Daoy (cell line): ENCODE measurements at regions not wholly inside any gene's neighbourhood (a gene's known extent, or its start where the extent isn't known, plus 50 kb on each side); places are given as distances from the start of the nearest gene placed in this dataset.
A peak's percentile ranks its signal among the peaks of the same experiment; 100 is the strongest.

Experiments
- DNase-seq: peaks from one replicate; pipeline ENCODE4 v3.0.0-alpha.2; 2015; ENCODE audit warnings: low read depth

GRCh38 chrX:97666890-97667289 lies 783.2 kb downstream of the RPA4 start:
- DNase-seq: no peak

DNA sequence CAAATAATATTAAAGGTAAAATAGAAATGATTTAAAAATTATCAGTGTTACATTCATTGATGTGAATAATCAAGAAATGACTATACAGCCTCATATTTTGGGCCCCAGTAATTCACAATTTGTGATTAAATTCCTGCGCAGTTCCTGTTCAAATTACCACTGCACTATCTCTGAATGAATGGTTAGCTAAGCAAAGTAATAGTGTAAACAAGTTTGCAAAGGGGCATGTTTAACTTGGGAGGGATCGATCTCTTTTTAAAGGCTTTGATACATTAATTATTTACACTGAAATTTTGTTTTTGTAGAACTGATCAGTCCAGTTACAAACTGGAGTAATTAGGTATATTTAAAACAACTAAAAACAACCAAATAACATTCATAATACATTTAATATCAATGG lies 784.4 kb downstream of the RPA4 start:
- no peak for DNase-seq

- no peak for DNase-seq
These were observed 788.4 kb downstream of the RPA4 start for GRCh38 chrX:97672138-97672537.

DNA sequence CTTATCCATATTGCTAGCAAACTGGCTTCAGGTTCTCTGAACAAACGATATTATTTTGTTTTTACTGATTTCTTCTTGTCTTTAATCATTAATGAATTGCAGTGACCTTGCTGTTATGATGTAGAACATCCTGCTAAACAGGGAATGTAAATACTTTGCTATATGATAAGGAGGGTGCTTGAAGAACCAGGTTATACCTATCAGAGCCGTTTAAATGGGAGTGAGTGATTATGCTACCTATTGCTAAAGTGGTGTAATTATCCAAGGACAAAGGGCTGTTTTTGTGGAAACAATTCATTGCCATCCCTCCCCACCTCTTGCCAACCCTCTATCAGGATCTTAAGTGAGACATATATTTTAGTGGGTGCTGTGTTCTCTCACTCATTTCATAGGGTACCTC lies 788.9 kb downstream of the RPA4 start:
- DNase-seq: no peak

- DNase-seq: no peak
These were observed 789.4 kb downstream of the RPA4 start for GRCh38 chrX:97673135-97673534.

DNA sequence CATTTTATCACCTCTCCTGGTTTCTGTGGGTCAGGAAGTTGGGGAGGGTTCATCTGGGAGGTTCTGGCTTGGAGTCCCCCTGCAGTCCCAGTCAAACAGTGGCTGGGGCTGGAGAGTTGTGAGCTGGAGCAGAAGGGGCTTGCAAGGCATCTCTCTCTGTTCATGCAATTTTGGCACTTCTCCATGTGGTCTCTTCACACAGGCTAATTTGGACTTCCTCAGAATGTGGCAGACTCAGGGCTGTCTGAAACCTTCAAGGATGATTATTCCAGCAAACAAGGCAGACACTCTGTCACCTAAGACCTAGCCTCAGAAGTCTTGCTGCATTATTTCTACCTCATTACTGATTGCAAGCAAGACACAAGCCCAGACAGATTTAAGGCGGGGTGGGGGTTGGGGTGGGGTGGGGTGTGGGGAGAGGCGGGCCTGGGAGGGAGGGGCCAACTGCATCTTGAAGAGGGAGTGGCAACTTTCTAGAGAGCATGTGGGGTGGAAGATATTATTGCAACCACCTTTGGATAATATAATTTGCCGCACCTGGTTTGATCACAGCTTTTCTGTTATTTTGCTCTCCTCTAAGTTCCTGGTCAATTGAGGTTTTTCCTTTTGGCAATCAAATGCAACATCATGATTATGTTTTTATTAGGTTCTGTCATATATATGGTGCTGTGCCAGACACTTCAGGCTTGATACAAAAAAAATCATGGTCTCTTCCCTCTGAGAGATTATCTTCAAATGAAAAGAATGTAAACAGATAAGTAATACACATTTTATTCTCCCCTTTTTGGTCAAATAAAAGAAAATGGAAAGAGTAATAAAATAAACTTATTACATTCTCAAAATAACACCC lies 799.5 kb downstream of the RPA4 start:
- no peak for DNase-seq

- peak; percentile 6 for DNase-seq
These were observed 802.0 kb downstream of the RPA4 start for GRCh38 chrX:97685753-97686152.

- DNase-seq: no peak
These were observed 808.3 kb downstream of the RPA4 start for GRCh38 chrX:97691901-97692455.

GRCh38 chrX:97692575-97692974 lies 808.9 kb downstream of the RPA4 start:
- no peak for DNase-seq

- no peak for DNase-seq
These were observed 816.8 kb downstream of the RPA4 start for GRCh38 chrX:97700547-97700946.

GRCh38 chrX:97704474-97704873 lies 820.8 kb downstream of the RPA4 start:
- no peak for DNase-seq

DNA sequence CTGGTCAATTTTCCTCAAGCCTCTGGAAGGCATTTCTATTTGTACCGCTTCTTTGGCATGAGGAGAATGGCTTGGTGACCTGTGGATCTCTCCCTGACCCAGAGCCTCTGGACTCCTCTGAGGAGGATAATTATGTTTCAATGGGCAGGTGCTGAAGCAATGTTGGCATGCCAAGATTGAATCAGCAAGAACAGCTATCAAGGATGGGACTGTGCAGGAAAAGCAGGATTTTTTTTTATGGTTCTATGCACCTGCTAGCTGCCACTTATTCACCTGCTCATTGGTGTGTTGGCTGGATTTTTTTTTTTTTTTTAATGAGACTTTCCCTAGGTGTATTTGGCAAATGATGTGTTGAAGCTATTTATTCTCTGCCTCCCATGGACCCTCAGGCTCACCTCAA lies 821.2 kb downstream of the RPA4 start:
- DNase-seq: no peak

DNA sequence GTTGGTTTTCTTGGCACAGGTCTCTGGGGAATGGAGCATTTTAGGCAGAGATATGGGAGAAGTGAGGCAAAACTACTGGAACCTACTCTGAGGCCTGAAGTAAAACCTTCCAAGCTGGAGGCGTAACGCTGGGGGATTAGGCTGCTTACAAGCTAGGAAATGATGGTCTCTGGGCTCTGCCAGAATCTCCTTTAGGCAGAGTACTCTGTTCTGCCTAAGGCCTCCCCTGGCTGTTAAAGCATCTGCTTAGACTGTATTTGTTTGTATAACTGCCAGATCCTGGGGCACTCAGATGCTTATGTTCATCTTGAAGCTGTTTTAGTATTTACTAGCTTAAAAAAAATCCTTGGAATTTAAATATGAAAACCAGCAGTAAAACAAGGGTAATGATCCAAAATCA lies 822.2 kb downstream of the RPA4 start:
- DNase-seq: no peak

DNA sequence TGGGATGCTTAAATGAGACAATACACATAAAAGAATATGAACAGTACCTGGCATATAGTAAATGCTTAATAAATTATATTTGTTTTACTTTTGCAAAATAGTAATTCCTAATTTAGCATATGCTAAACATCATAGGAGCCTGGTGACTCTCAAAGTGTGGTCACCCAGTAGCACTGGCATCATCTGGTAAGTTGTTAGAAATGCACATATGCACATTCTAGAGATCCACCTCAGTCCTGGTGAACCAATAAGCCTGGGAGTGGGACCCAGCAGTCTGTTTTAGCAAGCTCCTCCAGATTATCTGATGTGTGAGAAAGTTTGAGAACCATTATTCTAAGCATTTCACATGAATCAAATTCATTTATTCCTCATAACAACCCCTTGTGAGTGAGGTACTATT lies 830.4 kb downstream of the RPA4 start:
- DNase-seq: no peak

- no peak for DNase-seq
These were observed 844.5 kb downstream of the RPA4 start for GRCh38 chrX:97728215-97728614.

DNA sequence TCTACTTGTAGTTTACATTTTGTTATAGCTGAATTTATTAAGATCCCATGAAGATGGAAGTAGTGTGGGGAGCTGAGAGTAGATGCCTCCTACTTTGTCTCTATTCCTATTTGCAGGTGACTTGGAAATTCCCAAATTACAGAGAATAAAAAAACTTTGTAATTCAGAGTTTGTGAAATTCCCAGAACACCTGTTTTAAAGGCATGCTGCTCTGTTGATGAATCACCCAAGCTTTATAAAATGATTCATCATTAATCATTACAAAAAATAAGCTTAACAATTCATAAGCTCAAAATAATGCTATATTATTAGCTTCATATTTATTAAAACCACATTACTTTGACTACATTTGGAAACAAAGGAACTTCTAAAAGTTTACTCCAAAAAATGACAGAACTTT lies 856.3 kb downstream of the RPA4 start:
- no peak for DNase-seq

- DNase-seq: peak; percentile 1
These were observed 857.2 kb downstream of the RPA4 start for GRCh38 chrX:97740886-97741285.

- no peak for DNase-seq
These were observed 859.3 kb downstream of the RPA4 start for GRCh38 chrX:97743014-97743413.

DNA sequence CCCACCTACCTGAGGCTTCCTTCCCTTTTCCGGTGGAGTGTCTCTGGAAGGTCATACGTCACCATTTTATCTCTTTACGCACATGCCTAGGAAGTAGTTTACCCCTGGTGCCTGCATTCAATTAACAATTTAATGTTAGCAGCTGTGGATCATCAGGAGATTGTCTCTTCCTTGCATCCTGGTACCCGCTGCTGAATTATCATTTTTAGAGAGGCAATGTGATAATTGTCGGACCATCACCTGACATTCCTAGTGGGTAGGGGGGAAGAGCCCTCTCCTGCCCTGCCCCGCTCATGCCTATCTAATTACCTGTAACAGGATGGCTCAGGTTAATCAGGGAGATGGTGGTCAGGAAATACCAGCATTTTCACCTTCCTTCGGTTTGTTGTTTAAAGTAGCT lies 863.6 kb downstream of the RPA4 start:
- no peak for DNase-seq

DNA sequence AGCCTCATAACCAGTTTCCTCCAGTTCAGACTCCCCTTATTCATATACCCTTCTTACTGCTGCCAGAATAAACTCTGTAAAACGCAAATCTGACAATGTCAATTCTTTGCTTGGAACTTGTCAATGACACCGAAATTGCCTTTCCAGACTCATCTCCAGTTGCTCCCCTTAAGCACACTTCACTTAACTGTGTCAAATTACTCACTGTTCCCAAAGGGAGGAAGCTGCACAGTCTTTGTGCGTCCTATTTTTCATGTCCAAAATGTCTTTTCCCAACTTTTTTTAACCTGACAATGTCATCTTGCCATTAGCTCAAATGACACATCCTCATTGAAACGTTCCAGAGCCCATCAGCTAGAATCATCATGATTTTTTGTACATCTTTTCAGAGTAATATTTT lies 867.3 kb downstream of the RPA4 start:
- DNase-seq: no peak

DNA sequence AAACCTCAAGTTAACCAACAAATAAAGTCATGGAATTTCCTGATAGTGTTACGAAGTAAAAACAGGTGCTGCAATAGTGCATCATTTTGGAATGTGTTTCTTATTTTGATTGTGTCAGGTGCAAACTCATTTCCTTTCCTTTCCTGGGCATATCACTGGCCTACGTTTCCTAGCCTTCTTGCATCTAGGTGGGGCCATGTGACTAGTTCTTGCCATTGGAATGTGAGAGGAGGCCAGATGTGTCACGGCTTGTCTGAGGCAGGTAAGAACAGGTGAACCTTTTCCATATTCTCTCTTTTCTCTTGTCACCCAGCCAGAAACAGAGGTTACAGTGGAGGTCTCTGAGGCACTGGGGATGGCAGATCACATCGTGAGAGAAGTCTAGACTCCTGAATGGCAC lies 868.0 kb downstream of the RPA4 start:
- no peak for DNase-seq

- no peak for DNase-seq
These were observed 873.2 kb downstream of the RPA4 start for GRCh38 chrX:97756879-97757278.

GRCh38 chrX:97763391-97763790 lies 879.7 kb downstream of the RPA4 start:
- DNase-seq: no peak

- DNase-seq: no peak
These were observed 880.3 kb downstream of the RPA4 start for GRCh38 chrX:97763981-97764380.
